ENCODE measurements at regions not wholly inside any gene's neighbourhood (a gene's known extent, or its start where the extent isn't known, plus 50 kb on each side); places are given as distances from the start of the nearest gene placed in this dataset.

GRCh38 chr6:135578976-135579375 is 81.4 kb upstream of the AHI1 start:
- Histone ChIP-seq H3K27ac (ENCODE audit: low read length) (no peak overlapping the region), H3K27me3 (ENCODE audit: control insufficient read depth, insufficient read depth, low read length) (no peaks in the 10 kb centered on the region), H3K4me1 (ENCODE audit: control insufficient read depth, insufficient read depth, low read length) (no peaks in the 10 kb centered on the region), H3K36me3 (ENCODE audit: control insufficient read depth, insufficient read depth, low read length) (no peaks in the 10 kb centered on the region), H3K9me3 (replicated peaks; ENCODE audit: control insufficient read depth, low read depth, low read length) (no peaks in the 10 kb centered on the region), H3K4me3 (ENCODE audit: low read length) (no peak overlapping the region)
- no peak for DNase-seq
- no CpG with 5 or more reads among the region's 3 CpGs for WGBS (ENCODE audit: insufficient coverage)

GRCh38 chr6:135581211-135581610 is 83.7 kb upstream of the AHI1 start:
- H3K4me3 ChIP-seq (ENCODE audit: low read length), result no peak overlapping the region
- H3K27ac ChIP-seq (ENCODE audit: low read length), result no peak overlapping the region
- no peaks in the 10 kb centered on the region for H3K9me3 ChIP-seq (replicated peaks; ENCODE audit: control insufficient read depth, low read depth, low read length)
- no peaks in the 10 kb centered on the region for H3K4me1 ChIP-seq (ENCODE audit: control insufficient read depth, insufficient read depth, low read length)
- DNase-seq, result no peak
- H3K36me3 ChIP-seq (ENCODE audit: control insufficient read depth, insufficient read depth, low read length), result no peaks in the 10 kb centered on the region
- WGBS (ENCODE audit: insufficient coverage), result 80% methylated on average over 1 of the region's 3 CpGs
- H3K27me3 ChIP-seq (ENCODE audit: control insufficient read depth, insufficient read depth, low read length), result no peaks in the 10 kb centered on the region

GRCh38 chr6:135583256-135583761 is 85.8 kb upstream of the AHI1 start:
- DNase-seq, result no peak

GRCh38 chr6:135586388-135586787 is 88.8 kb upstream of the AHI1 start:
- DNase-seq, result no peak
- no peaks in the 10 kb centered on the region for H3K9me3 ChIP-seq (replicated peaks; ENCODE audit: control insufficient read depth, low read depth, low read length)
- no peaks in the 10 kb centered on the region for H3K36me3 ChIP-seq (ENCODE audit: control insufficient read depth, insufficient read depth, low read length)
- H3K4me1 ChIP-seq (ENCODE audit: control insufficient read depth, insufficient read depth, low read length), result no peaks in the 10 kb centered on the region
- H3K27ac ChIP-seq (ENCODE audit: low read length), result no peak overlapping the region
- WGBS (ENCODE audit: insufficient coverage), result 100% methylated on average over 1 of the region's 2 CpGs
- H3K4me3 ChIP-seq (ENCODE audit: low read length), result no peak overlapping the region
- H3K27me3 ChIP-seq (ENCODE audit: control insufficient read depth, insufficient read depth, low read length), result no peaks in the 10 kb centered on the region

More at GRCh38 chr6:135583256-135583761, 85.8 kb upstream of the AHI1 start:
- no peaks in the 10 kb centered on the region for H3K27me3 ChIP-seq (ENCODE audit: control insufficient read depth, insufficient read depth, low read length)
- no peaks in the 10 kb centered on the region for H3K36me3 ChIP-seq (ENCODE audit: control insufficient read depth, insufficient read depth, low read length)
- H3K4me1 ChIP-seq (ENCODE audit: control insufficient read depth, insufficient read depth, low read length), result no peaks in the 10 kb centered on the region
- WGBS (ENCODE audit: insufficient coverage), result no CpG with 5 or more reads among the region's 1 CpG
- no peak overlapping the region for H3K27ac ChIP-seq (ENCODE audit: low read length)
- no peaks in the 10 kb centered on the region for H3K9me3 ChIP-seq (replicated peaks; ENCODE audit: control insufficient read depth, low read depth, low read length)
- H3K4me3 ChIP-seq (ENCODE audit: low read length), result no peak overlapping the region

- DNase-seq, result no peak
- H3K27me3 ChIP-seq (ENCODE audit: control insufficient read depth, insufficient read depth, low read length), result no peaks in the 10 kb centered on the region
- no CpG with 5 or more reads among the region's 4 CpGs for WGBS (ENCODE audit: insufficient coverage)
- H3K4me3 ChIP-seq (ENCODE audit: low read length), result no peak overlapping the region
- no peaks in the 10 kb centered on the region for H3K4me1 ChIP-seq (ENCODE audit: control insufficient read depth, insufficient read depth, low read length)
- no peaks in the 10 kb centered on the region for H3K9me3 ChIP-seq (replicated peaks; ENCODE audit: control insufficient read depth, low read depth, low read length)
- no peak overlapping the region for H3K27ac ChIP-seq (ENCODE audit: low read length)
- no peaks in the 10 kb centered on the region for H3K36me3 ChIP-seq (ENCODE audit: control insufficient read depth, insufficient read depth, low read length)
These were observed 89.3 kb upstream of the AHI1 start for GRCh38 chr6:135586844-135587243.

- no CpG with 5 or more reads among the region's 1 CpG for WGBS (ENCODE audit: insufficient coverage)
- Histone ChIP-seq H3K4me3 (ENCODE audit: low read length) (no peak overlapping the region), H3K4me1 (ENCODE audit: control insufficient read depth, insufficient read depth, low read length) (no peaks in the 10 kb centered on the region), H3K36me3 (ENCODE audit: control insufficient read depth, insufficient read depth, low read length) (no peaks in the 10 kb centered on the region), H3K27ac (ENCODE audit: low read length) (no peak overlapping the region), H3K27me3 (ENCODE audit: control insufficient read depth, insufficient read depth, low read length) (no peaks in the 10 kb centered on the region), H3K9me3 (replicated peaks; ENCODE audit: control insufficient read depth, low read depth, low read length) (no peaks in the 10 kb centered on the region)
- DNase-seq, result no peak
These were observed 94.7 kb upstream of the AHI1 start for GRCh38 chr6:135592276-135592675.

GRCh38 chr6:135594000-135594399 is 96.5 kb upstream of the AHI1 start:
- no peaks in the 10 kb centered on the region for H3K4me1 ChIP-seq (ENCODE audit: control insufficient read depth, insufficient read depth, low read length)
- H3K27ac ChIP-seq (ENCODE audit: low read length), result no peak overlapping the region
- no CpG with 5 or more reads among the region's 1 CpG for WGBS (ENCODE audit: insufficient coverage)
- no peaks in the 10 kb centered on the region for H3K9me3 ChIP-seq (replicated peaks; ENCODE audit: control insufficient read depth, low read depth, low read length)
- H3K36me3 ChIP-seq (ENCODE audit: control insufficient read depth, insufficient read depth, low read length), result no peaks in the 10 kb centered on the region
- H3K27me3 ChIP-seq (ENCODE audit: control insufficient read depth, insufficient read depth, low read length), result no peaks in the 10 kb centered on the region
- no peak overlapping the region for H3K4me3 ChIP-seq (ENCODE audit: low read length)
- no peak for DNase-seq

- H3K4me1 ChIP-seq (ENCODE audit: control insufficient read depth, insufficient read depth, low read length), result no peaks in the 10 kb centered on the region
- no peaks in the 10 kb centered on the region for H3K9me3 ChIP-seq (replicated peaks; ENCODE audit: control insufficient read depth, low read depth, low read length)
- no peak overlapping the region for H3K4me3 ChIP-seq (ENCODE audit: low read length)
- H3K27me3 ChIP-seq (ENCODE audit: control insufficient read depth, insufficient read depth, low read length), result no peaks in the 10 kb centered on the region
- H3K27ac ChIP-seq (ENCODE audit: low read length), result no peak overlapping the region
- WGBS (ENCODE audit: insufficient coverage), result 83% methylated on average over 3 of the region's 5 CpGs
- H3K36me3 ChIP-seq (ENCODE audit: control insufficient read depth, insufficient read depth, low read length), result no peaks in the 10 kb centered on the region
- no peak for DNase-seq
These were observed 102.7 kb upstream of the AHI1 start for GRCh38 chr6:135600086-135600702.

GRCh38 chr6:135600931-135601330 is 103.4 kb upstream of the AHI1 start:
- H3K27me3 ChIP-seq (ENCODE audit: control insufficient read depth, insufficient read depth, low read length), result no peaks in the 10 kb centered on the region
- WGBS (ENCODE audit: insufficient coverage), result no CpG with 5 or more reads among the region's 4 CpGs
- no peak for DNase-seq
- H3K4me1 ChIP-seq (ENCODE audit: control insufficient read depth, insufficient read depth, low read length), result no peaks in the 10 kb centered on the region
- no peak overlapping the region for H3K27ac ChIP-seq (ENCODE audit: low read length)
- no peaks in the 10 kb centered on the region for H3K9me3 ChIP-seq (replicated peaks; ENCODE audit: control insufficient read depth, low read depth, low read length)
- H3K36me3 ChIP-seq (ENCODE audit: control insufficient read depth, insufficient read depth, low read length), result no peaks in the 10 kb centered on the region
- H3K4me3 ChIP-seq (ENCODE audit: low read length), result no peak overlapping the region

GRCh38 chr6:135601857-135602256 is 104.3 kb upstream of the AHI1 start:
- DNase-seq, result no peak
- Histone ChIP-seq H3K27me3 (ENCODE audit: control insufficient read depth, insufficient read depth, low read length) (no peaks in the 10 kb centered on the region), H3K36me3 (ENCODE audit: control insufficient read depth, insufficient read depth, low read length) (no peaks in the 10 kb centered on the region), H3K4me1 (ENCODE audit: control insufficient read depth, insufficient read depth, low read length) (no peaks in the 10 kb centered on the region), H3K9me3 (replicated peaks; ENCODE audit: control insufficient read depth, low read depth, low read length) (no peaks in the 10 kb centered on the region), H3K27ac (ENCODE audit: low read length) (no peak overlapping the region), H3K4me3 (ENCODE audit: low read length) (no peak overlapping the region)

GRCh38 chr6:135603249-135603648 is 105.7 kb upstream of the AHI1 start:
- Histone ChIP-seq H3K36me3 (ENCODE audit: control insufficient read depth, insufficient read depth, low read length) (no peaks in the 10 kb centered on the region), H3K27ac (ENCODE audit: low read length) (no peak overlapping the region), H3K4me1 (ENCODE audit: control insufficient read depth, insufficient read depth, low read length) (no peaks in the 10 kb centered on the region), H3K9me3 (replicated peaks; ENCODE audit: control insufficient read depth, low read depth, low read length) (no peaks in the 10 kb centered on the region), H3K4me3 (ENCODE audit: low read length) (no peak overlapping the region), H3K27me3 (ENCODE audit: control insufficient read depth, insufficient read depth, low read length) (no peaks in the 10 kb centered on the region)
- 100% methylated on average over 2 of the region's 2 CpGs for WGBS (ENCODE audit: insufficient coverage)
- no peak for DNase-seq
